ENCODE measurements at regions not wholly inside any gene's neighbourhood (a gene's known extent, or its start where the extent isn't known, plus 50 kb on each side); places are given as distances from the start of the nearest gene placed in this dataset.
A peak's percentile ranks its signal among the peaks of the same experiment; 100 is the strongest.

DNA sequence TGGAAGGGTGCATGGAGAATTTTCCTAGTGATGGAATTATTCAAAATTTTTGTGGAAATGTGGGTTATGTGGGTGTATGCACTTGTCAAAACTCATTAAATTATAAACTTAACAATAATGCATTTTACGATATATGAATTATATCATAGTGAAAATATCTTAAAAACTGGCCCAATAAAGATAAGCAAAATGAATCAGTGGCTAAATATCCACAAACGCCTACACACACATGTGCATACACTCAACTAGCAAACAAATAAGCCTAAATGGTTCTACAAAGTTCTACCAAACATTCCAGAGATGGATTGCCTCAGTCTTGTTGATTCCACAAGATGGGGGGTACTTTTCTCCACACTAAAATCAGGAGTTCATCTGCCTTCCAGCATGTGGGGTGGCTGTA lies 349.5 kb downstream of the TSHZ3 start:
- TF ChIP-seq, protein P1, sequence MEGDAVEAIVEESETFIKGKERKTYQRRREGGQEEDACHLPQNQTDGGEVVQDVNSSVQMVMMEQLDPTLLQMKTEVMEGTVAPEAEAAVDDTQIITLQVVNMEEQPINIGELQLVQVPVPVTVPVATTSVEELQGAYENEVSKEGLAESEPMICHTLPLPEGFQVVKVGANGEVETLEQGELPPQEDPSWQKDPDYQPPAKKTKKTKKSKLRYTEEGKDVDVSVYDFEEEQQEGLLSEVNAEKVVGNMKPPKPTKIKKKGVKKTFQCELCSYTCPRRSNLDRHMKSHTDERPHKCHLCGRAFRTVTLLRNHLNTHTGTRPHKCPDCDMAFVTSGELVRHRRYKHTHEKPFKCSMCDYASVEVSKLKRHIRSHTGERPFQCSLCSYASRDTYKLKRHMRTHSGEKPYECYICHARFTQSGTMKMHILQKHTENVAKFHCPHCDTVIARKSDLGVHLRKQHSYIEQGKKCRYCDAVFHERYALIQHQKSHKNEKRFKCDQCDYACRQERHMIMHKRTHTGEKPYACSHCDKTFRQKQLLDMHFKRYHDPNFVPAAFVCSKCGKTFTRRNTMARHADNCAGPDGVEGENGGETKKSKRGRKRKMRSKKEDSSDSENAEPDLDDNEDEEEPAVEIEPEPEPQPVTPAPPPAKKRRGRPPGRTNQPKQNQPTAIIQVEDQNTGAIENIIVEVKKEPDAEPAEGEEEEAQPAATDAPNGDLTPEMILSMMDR (IDR thresholded peaks at IDR 0.05), result no peak

DNA sequence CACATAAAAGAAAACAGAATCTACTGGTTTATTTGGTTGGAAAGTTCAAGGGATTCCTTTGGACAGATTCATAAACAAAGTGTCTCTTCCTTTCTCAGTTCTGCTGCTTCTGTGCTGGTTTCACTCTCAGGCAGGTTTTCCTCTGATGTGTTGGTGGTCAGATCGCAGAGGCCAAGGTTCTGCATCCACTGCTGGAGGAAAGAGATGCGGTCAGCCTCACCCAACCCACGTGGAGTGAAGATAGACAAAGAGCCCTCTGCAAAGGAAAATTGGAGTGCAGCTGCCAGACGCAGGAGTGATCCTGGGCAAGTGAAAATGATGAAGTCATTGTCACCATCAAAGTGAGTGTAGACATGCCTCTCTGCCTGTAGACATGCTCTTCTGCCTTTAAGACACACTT lies 352.0 kb downstream of the TSHZ3 start:
- TF ChIP-seq, protein P1 (IDR thresholded peaks at IDR 0.05), result no peak

DNA sequence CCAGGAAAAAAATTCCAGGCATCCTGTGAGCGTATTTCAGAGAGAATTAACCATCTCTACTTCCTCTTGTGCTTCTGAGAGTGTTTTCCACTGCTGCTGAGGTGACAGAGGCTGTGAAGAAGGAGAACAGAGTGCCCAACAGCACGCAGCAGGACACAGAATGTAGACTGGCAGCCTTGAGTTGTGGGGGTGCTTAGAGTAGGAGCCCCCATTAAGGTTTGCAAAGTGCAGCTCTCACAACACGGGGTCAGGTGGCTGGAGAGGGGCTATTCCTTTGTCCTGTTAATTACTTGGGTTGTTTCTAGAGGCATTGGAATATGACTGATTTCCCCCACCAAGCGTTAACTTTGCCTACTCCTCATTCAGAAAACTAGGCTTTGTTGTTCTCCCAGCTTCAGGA lies 370.6 kb downstream of the TSHZ3 start:
- TF ChIP-seq, protein P1 (IDR thresholded peaks at IDR 0.05), result no peak

DNA sequence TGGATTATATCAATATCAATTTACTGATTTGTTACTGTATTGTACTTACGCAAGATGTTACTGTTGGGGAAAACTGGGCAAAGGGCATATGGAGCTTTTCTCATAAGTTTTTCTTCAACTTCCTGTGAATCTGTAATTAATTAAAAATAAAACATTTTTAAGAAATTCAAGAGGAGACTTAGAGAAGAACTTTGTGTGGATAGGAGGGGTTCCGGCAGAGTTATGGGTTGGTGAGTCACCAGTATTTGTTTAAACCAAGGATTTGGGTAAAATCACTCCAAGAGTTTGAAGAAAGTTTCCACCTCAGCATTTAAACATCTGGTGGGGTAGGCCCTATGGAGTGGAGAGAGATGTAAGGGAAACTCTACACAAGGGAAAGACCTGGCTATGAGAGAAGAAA lies 379.6 kb downstream of the TSHZ3 start:
- TF ChIP-seq, protein P1 (IDR thresholded peaks at IDR 0.05), result no peak

DNA sequence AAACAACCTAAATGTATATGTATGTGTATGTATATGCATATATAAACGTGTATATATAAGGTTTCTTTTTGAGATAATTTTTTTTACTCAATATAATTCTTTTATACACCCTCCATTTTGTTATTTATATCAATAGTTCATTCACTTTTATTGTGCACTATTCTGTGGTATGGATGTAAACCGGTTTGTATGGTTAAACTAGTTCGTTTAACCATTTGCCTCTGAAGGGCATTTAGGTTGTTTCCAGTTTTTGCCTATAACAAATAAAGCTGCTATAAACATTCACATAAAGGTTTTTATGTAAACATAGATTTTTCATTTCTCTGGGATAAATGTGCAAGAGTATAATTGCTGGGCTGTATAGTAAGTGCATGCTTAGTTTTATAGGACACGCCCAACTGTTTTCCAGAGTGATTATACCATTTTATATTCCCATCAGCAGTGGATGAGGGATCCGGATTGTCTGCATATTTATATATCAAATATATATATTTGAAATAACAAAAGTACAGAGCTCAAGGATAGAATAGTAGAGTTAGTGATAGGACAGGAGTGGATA lies 380.3 kb downstream of the TSHZ3 start:
- TF ChIP-seq, protein P1 (IDR thresholded peaks at IDR 0.05), result no peak

DNA sequence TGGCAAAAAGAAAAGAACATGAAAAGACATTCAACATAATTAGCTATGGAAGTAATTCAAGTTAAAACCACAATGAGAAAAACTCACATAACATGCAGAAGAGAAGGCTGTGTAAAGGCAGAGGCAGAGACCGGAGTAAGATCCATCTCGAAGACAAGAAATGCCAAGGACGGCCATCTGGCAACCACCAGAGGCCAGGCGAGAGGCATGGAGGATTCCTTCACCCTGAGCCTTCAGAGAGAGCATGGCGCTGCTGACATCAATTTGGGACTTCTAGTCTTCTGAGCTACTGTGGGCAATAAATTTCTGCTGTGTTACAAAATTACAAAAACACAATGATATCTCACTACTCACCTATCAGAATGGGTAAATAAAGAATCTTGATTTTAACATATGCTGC lies 381.0 kb downstream of the TSHZ3 start:
- TF ChIP-seq, protein P1 (IDR thresholded peaks at IDR 0.05), result peak; percentile 23; the same call in 1 of the 2 replicates

DNA sequence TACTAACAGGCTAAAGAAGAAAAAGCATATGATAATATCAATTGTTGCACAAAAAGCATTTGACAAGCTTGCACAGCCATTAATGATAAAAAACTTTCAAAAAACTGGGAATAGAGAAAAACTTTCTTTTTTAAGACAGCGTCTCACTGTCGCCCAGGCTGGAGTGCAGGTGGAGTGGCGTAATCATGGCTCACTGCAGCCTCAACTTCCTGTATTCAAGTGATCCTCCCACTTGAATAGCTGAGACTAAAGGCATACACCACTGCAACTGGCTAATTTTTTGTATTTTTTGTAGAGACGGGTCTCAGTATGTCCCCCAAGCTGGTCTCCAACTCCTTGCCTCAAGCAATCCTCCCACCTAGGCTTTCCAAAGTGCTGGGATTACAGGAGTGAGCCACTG lies 382.8 kb downstream of the TSHZ3 start:
- TF ChIP-seq, protein P1 (IDR thresholded peaks at IDR 0.05), result no peak

DNA sequence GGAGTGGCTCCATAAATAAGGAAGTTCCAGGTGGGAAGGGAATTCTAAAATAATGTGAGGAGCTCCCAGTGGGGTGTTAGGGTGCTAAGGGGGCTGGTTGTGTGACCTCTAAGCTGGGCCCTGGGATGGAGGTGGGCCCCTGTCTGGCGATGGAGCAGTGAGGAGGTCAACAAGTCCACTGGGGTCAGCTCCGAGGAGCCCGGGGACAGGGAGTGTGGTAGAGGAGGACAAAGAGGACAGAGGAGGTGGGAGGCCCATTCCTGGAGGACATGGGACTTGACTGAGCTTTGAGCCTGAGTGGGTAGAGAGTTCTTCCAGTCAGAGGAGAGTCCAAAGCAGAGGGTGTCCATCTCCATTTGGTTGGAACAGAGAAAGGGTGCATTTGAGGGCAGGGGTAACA lies 390.2 kb downstream of the TSHZ3 start:
- TF ChIP-seq, protein P1 (IDR thresholded peaks at IDR 0.05), result no peak
